ENCODE measurements at regions not wholly inside any gene's neighbourhood (a gene's known extent, or its start where the extent isn't known, plus 50 kb on each side); places are given as distances from the start of the nearest gene placed in this dataset.

GRCh38 chr4:181685911-181686310 is 557.3 kb upstream of the TENM3 start:
- ATAC-seq (no peak), DNase-seq (no peak)
- Histone ChIP-seq H3K4me3 (no peak overlapping the region), H3K4me1 (no peaks in the 10 kb centered on the region), H3K27ac (no peak overlapping the region), H3K9me3 (no peaks in the 10 kb centered on the region), H3K27me3 (no peaks in the 10 kb centered on the region), H3K36me3 (no peaks in the 10 kb centered on the region)
- 72 to 81% methylated on average over 4 of the region's 4 CpGs for WGBS, 2 donors
- no peak for TF ChIP-seq CTCF (IDR thresholded peaks at IDR 0.05)
- intact Hi-C loops (cut with DNase I), result no loop called here

- no peak overlapping the region for H3K27ac ChIP-seq
- intact Hi-C loops (cut with DNase I), result no loop called here
Measured at GRCh38 chr4:181687116-181687515, 556.1 kb upstream of the TENM3 start.

GRCh38 chr4:181688432-181688831 is 554.8 kb upstream of the TENM3 start:
- TF ChIP-seq CTCF (IDR thresholded peaks at IDR 0.05), result no peak
- WGBS, 2 donors, result 56 to 57% methylated on average over 3 of the region's 3 CpGs
- Histone ChIP-seq H3K9me3 (no peaks in the 10 kb centered on the region), H3K27me3 (no peaks in the 10 kb centered on the region), H3K27ac (no peak overlapping the region), H3K4me1 (no peaks in the 10 kb centered on the region), H3K36me3 (no peaks in the 10 kb centered on the region), H3K4me3 (no peak overlapping the region)
- no peak for DNase-seq
- ATAC-seq, result no peak
- intact Hi-C loops (cut with DNase I), result no loop called here

More at GRCh38 chr4:181687116-181687515, 556.1 kb upstream of the TENM3 start:
- 77 to 81% methylated on average over 4 of the region's 4 CpGs for WGBS, 2 donors
- no peaks in the 10 kb centered on the region for H3K9me3 ChIP-seq
- TF ChIP-seq CTCF (IDR thresholded peaks at IDR 0.05), result no peak
- ATAC-seq (no peak), DNase-seq (no peak)
- H3K4me1 ChIP-seq, result no peaks in the 10 kb centered on the region
- H3K4me3 ChIP-seq, result no peak overlapping the region
- no peaks in the 10 kb centered on the region for H3K36me3 ChIP-seq
- H3K27me3 ChIP-seq, result no peaks in the 10 kb centered on the region

GRCh38 chr4:181688872-181689271 is 554.3 kb upstream of the TENM3 start:
- ATAC-seq (no peak), DNase-seq (no peak)
- 68 to 80% methylated on average over 5 of the region's 5 CpGs for WGBS, 2 donors
- Histone ChIP-seq H3K27ac (no peak overlapping the region), H3K4me3 (no peak overlapping the region), H3K9me3 (no peaks in the 10 kb centered on the region), H3K36me3 (no peaks in the 10 kb centered on the region), H3K4me1 (no peaks in the 10 kb centered on the region), H3K27me3 (no peaks in the 10 kb centered on the region)
- intact Hi-C loops (cut with DNase I), result no loop called here
- no peak for TF ChIP-seq CTCF (IDR thresholded peaks at IDR 0.05)

GRCh38 chr4:181690498-181690897 is 552.7 kb upstream of the TENM3 start:
- WGBS, 2 donors, result 58 to 68% methylated on average over 2 of the region's 2 CpGs
- Histone ChIP-seq H3K4me1 (no peaks in the 10 kb centered on the region), H3K36me3 (no peaks in the 10 kb centered on the region), H3K4me3 (no peak overlapping the region), H3K27me3 (no peaks in the 10 kb centered on the region), H3K9me3 (no peaks in the 10 kb centered on the region), H3K27ac (no peak overlapping the region)
- DNase-seq, result no peak
- no peak for ATAC-seq
- no peak for TF ChIP-seq CTCF (IDR thresholded peaks at IDR 0.05)
- intact Hi-C loops (cut with DNase I), result no loop called here
